ENCODE measurements at regions not wholly inside any gene's neighbourhood (a gene's known extent, or its start where the extent isn't known, plus 50 kb on each side); places are given as distances from the start of the nearest gene placed in this dataset.

DNA sequence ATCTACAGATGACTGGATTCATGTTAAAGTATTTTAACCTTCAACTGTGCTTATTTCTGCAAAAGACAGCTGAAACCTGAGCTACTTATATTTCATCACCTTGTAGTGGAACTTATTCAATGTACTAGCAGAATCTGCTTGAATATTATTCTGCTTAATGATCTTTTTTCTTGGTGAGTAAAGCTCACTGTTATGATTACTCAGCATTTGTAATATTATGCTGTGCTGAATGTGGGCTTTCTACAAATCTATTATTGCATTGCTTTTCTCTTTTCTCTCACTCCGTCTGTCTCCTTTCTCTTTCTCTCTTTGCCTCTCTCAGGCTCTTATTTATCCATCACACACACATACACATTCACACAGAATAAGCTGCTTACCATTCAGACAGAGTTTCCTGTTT, 98.7 kb upstream of the TMEM196 start:
- DNase-seq (ENCODE audit: low spot score) (no peak), FAIRE-seq (no peak)

DNA sequence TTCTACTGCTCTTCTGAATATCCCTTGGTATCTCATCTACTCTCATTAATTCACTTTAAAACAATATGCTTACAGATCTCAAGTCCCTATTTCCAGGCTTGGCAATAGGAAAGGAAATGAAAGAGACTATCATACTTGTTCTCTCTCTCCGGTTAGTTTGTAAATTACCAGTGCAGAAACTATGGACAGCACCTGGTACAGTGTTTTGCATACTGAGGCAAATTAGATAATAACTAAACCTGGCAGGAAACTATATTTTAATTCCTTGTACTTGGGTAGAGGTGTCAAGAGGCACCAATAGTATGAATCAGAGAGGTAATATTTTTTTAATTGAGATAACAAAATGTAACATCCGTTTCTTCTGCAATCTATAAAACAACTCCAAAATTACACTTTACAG, 97.7 kb upstream of the TMEM196 start:
- FAIRE-seq (no peak), DNase-seq (ENCODE audit: low spot score) (no peak)

DNA sequence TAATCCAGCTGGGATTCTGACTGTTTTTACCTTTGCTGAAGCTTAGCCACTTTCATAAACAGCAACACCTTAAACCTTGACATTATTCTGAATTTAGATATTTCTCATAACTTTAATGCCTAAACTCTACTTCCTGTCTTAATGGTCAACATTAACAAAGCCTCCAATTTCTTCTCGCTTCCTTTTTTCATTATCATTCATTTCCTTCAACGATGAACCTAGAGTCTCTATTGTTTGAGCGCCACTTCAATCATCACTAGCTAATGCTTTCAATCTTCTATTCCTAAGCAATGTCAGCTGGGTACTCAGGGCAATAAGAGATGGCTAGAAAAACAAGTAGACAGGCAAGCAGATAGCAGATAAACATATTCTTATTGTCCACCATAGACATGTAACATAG, 96.6 kb upstream of the TMEM196 start:
- FAIRE-seq (no peak), DNase-seq (ENCODE audit: low spot score) (no peak)

DNA sequence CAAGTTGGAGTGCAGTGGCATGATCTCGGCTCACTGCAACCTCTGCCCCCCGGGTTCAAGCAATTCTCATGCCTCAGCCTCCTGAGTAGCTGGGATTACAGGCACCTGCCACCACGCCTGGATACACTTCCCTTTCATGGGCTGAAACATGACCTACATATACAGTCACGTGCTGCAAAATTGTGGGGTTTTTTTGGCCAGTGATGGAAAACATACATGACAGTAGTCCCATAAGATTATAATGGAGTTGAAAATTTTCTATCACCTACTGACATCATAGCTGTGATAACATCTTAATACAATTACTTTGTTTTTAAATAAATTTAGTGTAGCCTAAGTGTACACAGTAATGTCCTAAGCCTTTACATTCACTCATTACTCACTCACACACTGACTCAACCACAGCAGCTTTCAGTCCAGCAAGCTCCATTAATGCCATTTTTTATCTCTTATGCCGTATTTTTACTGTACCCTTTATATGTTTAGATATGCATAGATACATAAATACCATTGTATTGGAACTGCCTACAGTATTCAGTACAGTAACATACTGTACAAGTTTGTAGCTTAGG, 79.9 kb upstream of the TMEM196 start:
- DNase-seq (ENCODE audit: low spot score): no peak
- FAIRE-seq: no peak

DNA sequence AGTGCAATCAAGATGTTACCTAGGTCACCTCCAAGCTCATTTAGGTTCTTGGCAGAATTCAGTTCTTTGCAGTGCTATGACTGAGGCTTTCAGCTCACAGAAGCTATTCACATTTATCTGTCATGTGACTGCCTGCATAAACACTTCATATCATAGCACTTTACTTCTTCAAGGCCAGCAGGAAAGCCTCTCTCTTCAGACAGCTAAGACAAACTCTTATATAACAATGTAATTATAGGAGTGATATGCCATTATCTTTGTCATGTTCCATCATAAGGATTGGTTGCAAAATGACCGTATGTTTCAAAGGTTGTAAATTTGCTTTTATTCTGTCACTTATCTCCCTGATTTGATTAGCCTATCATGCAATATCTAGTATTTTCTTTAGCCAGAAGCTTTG, 78.8 kb upstream of the TMEM196 start:
- no peak for DNase-seq (ENCODE audit: low spot score)

DNA sequence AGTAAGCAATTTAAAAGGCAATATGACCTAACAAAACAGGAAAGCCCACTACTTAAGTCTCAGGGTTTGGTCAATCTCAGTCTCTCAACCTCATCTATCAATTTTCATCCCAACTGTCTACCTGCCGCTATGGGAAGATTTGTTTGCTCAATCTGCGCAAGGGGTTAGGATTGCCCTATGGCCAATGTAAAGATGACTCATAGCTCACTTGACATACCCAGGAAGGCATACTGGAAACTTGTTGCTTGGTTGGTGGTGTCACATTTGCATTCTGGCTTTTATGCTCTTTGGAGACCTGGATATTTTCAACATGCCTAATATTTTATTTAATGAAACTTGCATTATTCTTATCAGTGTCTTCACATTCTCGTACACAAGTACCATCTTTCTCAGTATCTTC, 78.1 kb upstream of the TMEM196 start:
- DNase-seq (ENCODE audit: low spot score) (no peak), FAIRE-seq (no peak)

More for the DNA sequence above, 78.8 kb upstream of the TMEM196 start:
- FAIRE-seq: no peak

DNA sequence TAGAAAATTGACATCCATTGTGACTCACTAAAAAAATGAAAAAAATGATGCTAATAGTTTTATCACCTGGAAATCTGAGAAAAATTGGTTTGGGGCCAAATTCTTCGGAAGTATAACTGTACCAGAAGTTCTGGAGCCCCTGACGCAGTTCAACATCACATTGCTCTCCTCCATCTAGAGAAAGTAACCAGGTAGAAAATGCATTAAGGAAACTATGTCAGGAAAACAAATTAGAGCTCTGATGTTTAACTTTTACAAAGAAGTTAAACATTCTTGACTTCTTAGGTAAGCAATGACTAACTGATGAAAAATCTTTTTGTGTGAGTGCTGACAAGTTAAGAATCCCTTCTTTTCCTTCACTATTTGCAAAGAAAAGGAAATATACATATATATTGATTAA, 61.1 kb upstream of the TMEM196 start:
- peak; percentile 82 for FAIRE-seq
- DNase-seq (ENCODE audit: low spot score): peak; percentile 69

DNA sequence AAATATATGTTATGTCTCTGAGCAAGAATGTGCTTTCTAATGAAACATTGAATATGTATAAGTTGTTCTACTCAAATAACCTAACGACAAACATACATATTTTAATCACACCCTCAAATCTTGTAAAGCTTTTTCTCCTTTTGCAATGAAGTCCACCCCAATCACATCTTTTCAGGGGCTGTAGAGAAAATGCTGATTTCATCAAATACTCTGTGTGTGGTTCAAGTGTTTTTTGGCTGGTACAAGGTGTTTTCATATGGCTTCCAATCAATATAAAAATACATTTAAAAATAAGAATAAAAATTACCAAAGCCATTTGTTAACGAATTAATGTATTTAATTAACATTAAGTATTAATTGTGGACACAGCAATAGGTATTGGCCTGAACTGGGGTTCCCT, 57.2 kb upstream of the TMEM196 start:
- DNase-seq (ENCODE audit: low spot score) (no peak), FAIRE-seq (no peak)
